IMR-90 (cell line): ENCODE measurements at regions not wholly inside any gene's neighbourhood (a gene's known extent, or its start where the extent isn't known, plus 50 kb on each side); places are given as distances from the start of the nearest gene placed in this dataset.
A peak's percentile ranks its signal among the peaks of the same experiment; 100 is the strongest.

Experiments used
- ATAC-seq: fragments of 200-7000 bp; cut with Tn5 transposase; 2 replicates; pipeline ENCODE4 v1.9.1; 2020; ENCODE audit warnings: low read depth, mild to moderate bottlenecking, moderate library complexity
- BruUV-seq: library from RNA; stranded (reverse); fragments of 400-500 nt; replicated peaks from 2 replicates; lab custom pipeline; 2021; lab: Mats Ljungman, UMichigan
- CTCF ChIA-PET: fragments of 300-600 bp; formaldehyde crosslinking; extraction: SDS; loops from one replicate; lab custom pipeline; 2021; ENCODE audit warnings: antibody characterized with exemption; lab: Yijun Ruan, JAX
- POLR2A ChIA-PET: fragments of 300-600 bp; sonication (Branson Sonifier 250); formaldehyde crosslinking; loops from one replicate; lab custom pipeline; 2022; ENCODE audit warnings: antibody characterized with exemption; ENCODE audit not compliant: unreplicated experiment; lab: Charles Lee
- DNase-seq: peaks from one replicate; pipeline ENCODE4 v3.0.0; 2013
- H2AFZ ChIP-seq: replicated peaks from 2 replicates; pipeline ENCODE3; 2013; ENCODE audit warnings: low read length, mild to moderate bottlenecking; ENCODE audit not compliant: poor library complexity
- H2AK5ac ChIP-seq: 2 replicates; pipeline ENCODE4 v1.6.1; 2013; ENCODE audit warnings: low read depth, low read length, inconsistent platforms
- H2AK9ac ChIP-seq: replicated peaks from 2 replicates; pipeline ENCODE3; 2013; ENCODE audit warnings: mild to moderate bottlenecking, low read depth, low read length, moderate library complexity; ENCODE audit not compliant: poor library complexity
- H2BK120ac ChIP-seq: 2 replicates; pipeline ENCODE4 v1.6.1; 2013; ENCODE audit warnings: low read depth, low read length, inconsistent platforms
- H2BK15ac ChIP-seq: 3 replicates; pipeline ENCODE4 v1.6.1; 2013; ENCODE audit warnings: low read depth, low read length, inconsistent platforms
- H2BK20ac ChIP-seq: 2 replicates; pipeline ENCODE4 v1.6.1; 2013; ENCODE audit warnings: low read depth, mild to moderate bottlenecking, inconsistent platforms, low read length, moderate library complexity
- H2BK5ac ChIP-seq: 2 replicates; pipeline ENCODE4 v1.6.1; 2013; ENCODE audit warnings: mild to moderate bottlenecking, low read depth, low read length, inconsistent platforms; ENCODE audit not compliant: poor library complexity, severe bottlenecking
- H3K14ac ChIP-seq: replicated peaks from 2 replicates; pipeline ENCODE4 v1.6.1; 2013; ENCODE audit warnings: low read depth, low read length, inconsistent platforms
- H3K18ac ChIP-seq: 2 replicates; pipeline ENCODE4 v1.6.1; 2013; ENCODE audit warnings: low read depth, low read length, control low read depth
- H3K23ac ChIP-seq: 2 replicates; pipeline ENCODE4 v1.6.1; 2013; ENCODE audit warnings: low read depth, low read length, inconsistent platforms
- H3K27ac ChIP-seq: 2 replicates; pipeline ENCODE4 v1.5.1; 2013; ENCODE audit warnings: mild to moderate bottlenecking, control low read depth, low read length; ENCODE audit not compliant: insufficient read depth
- H3K27me3 ChIP-seq: 2 replicates; pipeline ENCODE4 v1.6.1; 2013; ENCODE audit warnings: low read length; ENCODE audit not compliant: control insufficient read depth, insufficient read depth
- H3K36me3 ChIP-seq: 2 replicates; pipeline ENCODE4 v1.6.1; 2013; ENCODE audit warnings: low read length, mixed read lengths; ENCODE audit not compliant: control insufficient read depth, insufficient read depth
- H3K4ac ChIP-seq: 2 replicates; pipeline ENCODE4 v1.6.1; 2013; ENCODE audit warnings: low read depth, low read length, inconsistent platforms
- H3K4me1 ChIP-seq: 2 replicates; pipeline ENCODE4 v1.6.1; 2013; ENCODE audit warnings: low read length, mixed read lengths; ENCODE audit not compliant: control insufficient read depth, insufficient read depth
- H3K4me2 ChIP-seq: 2 replicates; pipeline ENCODE4 v1.6.1; 2013; ENCODE audit warnings: low read depth, mild to moderate bottlenecking, control low read depth, low read length, moderate library complexity
- H3K4me3 ChIP-seq: 2 replicates; pipeline ENCODE4 v1.5.1; 2013; ENCODE audit warnings: low read depth, mild to moderate bottlenecking, control low read depth, low read length, moderate library complexity; ENCODE audit not compliant: insufficient read depth
- H3K56ac ChIP-seq: 2 replicates; pipeline ENCODE4 v1.6.1; 2013; ENCODE audit warnings: low read length, inconsistent platforms; ENCODE audit not compliant: insufficient read depth; ENCODE audit errors: extremely low read depth
- H3K79me1 ChIP-seq, 2 experiments: 2 replicates each; pipeline ENCODE4 v1.6.1; 2013; ENCODE audit warnings: low read length in 2 of 2, inconsistent platforms in 1 of 2, low read depth in 1 of 2
- H3K9ac ChIP-seq: 2 replicates; pipeline ENCODE4 v1.6.1; 2013; ENCODE audit warnings: low read depth, low read length, control low read depth
- H3K9me1 ChIP-seq: 2 replicates; pipeline ENCODE4 v1.6.1; 2013; ENCODE audit warnings: low read length, inconsistent platforms; ENCODE audit not compliant: insufficient read depth
- H3K9me3 ChIP-seq: 2 replicates; pipeline ENCODE4 v1.6.1; 2013; ENCODE audit warnings: low read length; ENCODE audit not compliant: control insufficient read depth, insufficient read depth
- H4K20me1 ChIP-seq: 2 replicates; pipeline ENCODE4 v1.6.1; 2013; ENCODE audit warnings: low read length, inconsistent platforms; ENCODE audit not compliant: insufficient read depth
- H4K5ac ChIP-seq: 2 replicates; pipeline ENCODE4 v1.6.1; 2013; ENCODE audit warnings: mild to moderate bottlenecking, low read depth, low read length, control low read depth
- H4K8ac ChIP-seq, 2 experiments: 2 replicates each; pipeline ENCODE4 v1.6.1; 2013; ENCODE audit warnings: low read depth in 2 of 2, low read length in 2 of 2, control low read depth in 1 of 2, inconsistent platforms in 1 of 2
- H4K91ac ChIP-seq: 2 replicates; pipeline ENCODE4 v1.6.1; 2013; ENCODE audit warnings: low read depth, low read length, inconsistent platforms; ENCODE audit not compliant: insufficient read depth
- BHLHE40 ChIP-seq: fragments of 150-350 bp; IDR thresholded peaks from 2 replicates; pipeline ENCODE4 v1.6.1; 2016; ENCODE audit warnings: mild to moderate bottlenecking, low read depth, low read length
- CEBPB ChIP-seq: IDR thresholded peaks from 2 replicates; pipeline ENCODE4 v1.6.1; 2012; ENCODE audit warnings: low read depth, low read length, improper control_type of control experiment
- CTCF ChIP-seq: conservative IDR thresholded peaks from 2 replicates; pipeline ENCODE4 v1.5.1; 2012; ENCODE audit warnings: mild to moderate bottlenecking, low read depth, low read length, improper control_type of control experiment
- ELK1 ChIP-seq: fragments of 150-350 bp; IDR thresholded peaks from 2 replicates; pipeline ENCODE4 v1.6.1; 2016; ENCODE audit warnings: low read depth, mild to moderate bottlenecking, low read length, moderate library complexity, borderline replicate concordance
- FOS ChIP-seq: fragments of 150-350 bp; IDR thresholded peaks from 2 replicates; pipeline ENCODE4 v1.6.1; 2016; ENCODE audit warnings: low read depth, low read length
- POLR2A ChIP-seq: IDR thresholded peaks from 2 replicates; pipeline ENCODE4 v1.6.1; 2012; ENCODE audit warnings: mild to moderate bottlenecking, low read depth, low read length
- RAD21 ChIP-seq: IDR thresholded peaks from 2 replicates; pipeline ENCODE4 v1.6.1; 2012; ENCODE audit warnings: low read length, improper control_type of control experiment
- RCOR1 ChIP-seq: IDR thresholded peaks from 2 replicates; pipeline ENCODE4 v1.6.1; 2012; ENCODE audit warnings: mild to moderate bottlenecking, low read length, improper control_type of control experiment; ENCODE audit not compliant: insufficient replicate concordance
- USF2 ChIP-seq: fragments of 150-350 bp; IDR thresholded peaks from 2 replicates; pipeline ENCODE4 v1.6.1; 2017; ENCODE audit warnings: mild to moderate bottlenecking, antibody characterized with exemption, low read length, low read depth
- dilution Hi-C: fragments of 300-500 bp; cut with HindIII; formaldehyde crosslinking; loops from one replicate; pipeline ENCODE4 v1.14.3; 2018; ENCODE audit warnings: low sequenced_read_pairs; ENCODE audit not compliant: unreplicated experiment
- in situ Hi-C: fragments of 300-500 bp; cut with MboI; formaldehyde crosslinking; loops from 3 replicates; pipeline ENCODE4 v1.14.3; 2019; ENCODE audit warnings: low sequenced_read_pairs, inconsistent platforms, mixed read lengths
- intact Hi-C: fragments of 100-400 bp; cut with micrococcal nuclease; formaldehyde crosslinking; loops from 2 replicates; pipeline ENCODE4 v1.10.0; 2022

GRCh38 chr12:60059180-60059579 is 463.4 kb downstream of the SLC16A7 start:
- H2AK5ac ChIP-seq, result no peak overlapping the region
- no peak overlapping the region for H3K14ac ChIP-seq
- no peaks in the 10 kb centered on the region for H3K36me3 ChIP-seq
- intact Hi-C loops (no loop called here), dilution Hi-C loops (no loop called here), in situ Hi-C loops (no loop called here)
- H2AFZ ChIP-seq, result no peak overlapping the region
- no peak overlapping the region for H2BK120ac ChIP-seq
- H3K4ac ChIP-seq, result no peak overlapping the region
- H3K56ac ChIP-seq, result no peak overlapping the region
- H3K9me1 ChIP-seq, result no peaks in the 10 kb centered on the region
- ChIA-PET CTCF (no interaction called here), POLR2A (no interaction called here)
- DNase-seq, result peak; percentile 6
- H4K91ac ChIP-seq, result no peak overlapping the region
- no peak overlapping the region for H2AK9ac ChIP-seq
- H3K79me1 ChIP-seq, result no peaks in the 10 kb centered on the region
- H3K4me1 ChIP-seq, result no peaks in the 10 kb centered on the region
- no peak overlapping the region for H3K23ac ChIP-seq
- no peak for TF ChIP-seq CEBPB
- TF ChIP-seq RAD21, result no peak
- no peak for TF ChIP-seq CTCF
- TF ChIP-seq POLR2A, result no peak
- no peak for TF ChIP-seq USF2
- TF ChIP-seq FOS, result no peak
- TF ChIP-seq ELK1, result no peak
- TF ChIP-seq BHLHE40, result no peak
- no peak for TF ChIP-seq RCOR1
- H3K27ac ChIP-seq, result no peak overlapping the region
- H3K18ac ChIP-seq, result no peak overlapping the region
- H4K8ac ChIP-seq, result no peak overlapping the region
- H4K5ac ChIP-seq, result no peak overlapping the region
- H4K20me1 ChIP-seq, result no peaks in the 10 kb centered on the region
- no peak overlapping the region for H2BK15ac ChIP-seq
- H3K4me2 ChIP-seq, result no peak overlapping the region
- H2BK5ac ChIP-seq, result no peak overlapping the region
- ATAC-seq, result no peak
- no peaks in the 10 kb centered on the region for H3K27me3 ChIP-seq
- no peak overlapping the region for H2BK20ac ChIP-seq
- no peaks in the 10 kb centered on the region for H3K9me3 ChIP-seq
- H3K4me3 ChIP-seq, result no peak overlapping the region
- H3K9ac ChIP-seq, result no peak overlapping the region
- no TSS peak for BruUV-seq
